HL-60 (cell line): ENCODE measurements at regions not wholly inside any gene's neighbourhood (a gene's known extent, or its start where the extent isn't known, plus 50 kb on each side); places are given as distances from the start of the nearest gene placed in this dataset.

Experiments used
- DNase-seq, 2 experiments: peaks; one replicate each; pipeline ENCODE4 v3.0.0-alpha.2; 2010 to 2020; ENCODE audit warnings: low read depth in 1 of 2, low spot score in 1 of 2
- H3K27ac ChIP-seq: fragments of 250-450 bp; sonication (Bioruptor Pico); replicated peaks from 2 replicates; pipeline ENCODE4 v1.5.1; 2020; ENCODE audit warnings: mild to moderate bottlenecking, moderate library complexity
- H3K27me3 ChIP-seq: fragments of 250-450 bp; sonication (Bioruptor Pico); 2 replicates; pipeline ENCODE4 v1.5.1; 2021; ENCODE audit warnings: mild to moderate bottlenecking, moderate library complexity; ENCODE audit not compliant: insufficient read depth, poor library complexity, severe bottlenecking
- H3K4me3 ChIP-seq: replicated peaks from 2 replicates; pipeline ENCODE4 v1.5.1; 2011; ENCODE audit warnings: mild to moderate bottlenecking, control low read depth, low read length; ENCODE audit not compliant: insufficient read depth
- CTCF ChIP-seq: IDR thresholded peaks from one replicate; pipeline ENCODE4 v1.5.1; 2011; ENCODE audit warnings: low read length, control low read depth, inconsistent platforms; ENCODE audit not compliant: insufficient read depth
- GABPA ChIP-seq: IDR thresholded peaks from 2 replicates; pipeline ENCODE4 v1.6.1; 2012; ENCODE audit warnings: low read depth
- POLR2AphosphoS5 ChIP-seq: IDR thresholded peaks from 2 replicates; pipeline ENCODE4 v1.6.1; 2012; ENCODE audit warnings: low read depth
- REST ChIP-seq: IDR thresholded peaks from 2 replicates; pipeline ENCODE4 v1.6.1; 2012; ENCODE audit warnings: low read depth; ENCODE audit not compliant: insufficient replicate concordance
- SPI1 ChIP-seq: IDR thresholded peaks from 2 replicates; pipeline ENCODE4 v1.6.1; 2012; ENCODE audit warnings: low read depth, mild to moderate bottlenecking, borderline replicate concordance

GRCh38 chr6:18551228-18551627 is 164.1 kb downstream of the RNF144B start:
- no peak overlapping the region for H3K27ac ChIP-seq
- TF ChIP-seq REST (no peak), SPI1 (no peak), POLR2AphosphoS5 (no peak), GABPA (no peak), CTCF (no peak)
- DNase-seq: no peak

GRCh38 chr6:18555750-18556149 is 168.6 kb downstream of the RNF144B start:
- TF ChIP-seq GABPA: no peak
- TF ChIP-seq POLR2AphosphoS5: no peak
- no peak for TF ChIP-seq REST
- no peak for TF ChIP-seq SPI1
- TF ChIP-seq CTCF: no peak
- no peak overlapping the region for H3K4me3 ChIP-seq
- DNase-seq: no peak
- H3K27ac ChIP-seq: no peak overlapping the region
- H3K27me3 ChIP-seq: no peaks in the 10 kb centered on the region

More at GRCh38 chr6:18551228-18551627, 164.1 kb downstream of the RNF144B start:
- H3K4me3 ChIP-seq: no peak overlapping the region
- no peaks in the 10 kb centered on the region for H3K27me3 ChIP-seq

- DNase-seq: peak in 1 of 2 experiments; percentile 7
- Histone ChIP-seq H3K27ac (no peak overlapping the region), H3K27me3 (no peaks in the 10 kb centered on the region), H3K4me3 (no peak overlapping the region)
- TF ChIP-seq CTCF: no peak
- no peak for TF ChIP-seq REST
- TF ChIP-seq GABPA: no peak
- TF ChIP-seq POLR2AphosphoS5: no peak
- TF ChIP-seq SPI1: no peak
Measured at GRCh38 chr6:18561037-18561750, 174.0 kb downstream of the RNF144B start.
